Prostate gland (tissue), 2 donors: ENCODE measurements at regions not wholly inside any gene's neighbourhood (a gene's known extent, or its start where the extent isn't known, plus 50 kb on each side); places are given as distances from the start of the nearest gene placed in this dataset.

Experiments
- POLR2A ChIP-seq: fragments of 450-650 bp; IDR thresholded peaks from one replicate; pipeline ENCODE4 v1.6.1; 2016; ENCODE audit warnings: antibody characterized with exemption, mild to moderate bottlenecking
- POLR2AphosphoS5 ChIP-seq: sonication (generic); formaldehyde crosslinking; IDR thresholded peaks from one replicate; pipeline ENCODE4 v1.6.1; 2017; ENCODE audit warnings: antibody characterized with exemption
- TF ChIP-seq, protein P1 (sequence below), 4 experiments: fragments of 200-600 bp in 2 of 4; fragments of 450-650 bp in 2 of 4; sonication (generic) in 2 of 4; IDR thresholded peaks; 1 replicate in 3 of 4; 2 replicates in 1 of 4; pipeline ENCODE4 v1.5.1; 2016 to 2019; ENCODE audit warnings: antibody characterized with exemption in 4 of 4, mild to moderate bottlenecking in 2 of 4, moderate library complexity in 2 of 4

GRCh38 chr1:208544794-208545193 is 300.6 kb upstream of the PLXNA2 start:
- TF ChIP-seq, protein P1, sequence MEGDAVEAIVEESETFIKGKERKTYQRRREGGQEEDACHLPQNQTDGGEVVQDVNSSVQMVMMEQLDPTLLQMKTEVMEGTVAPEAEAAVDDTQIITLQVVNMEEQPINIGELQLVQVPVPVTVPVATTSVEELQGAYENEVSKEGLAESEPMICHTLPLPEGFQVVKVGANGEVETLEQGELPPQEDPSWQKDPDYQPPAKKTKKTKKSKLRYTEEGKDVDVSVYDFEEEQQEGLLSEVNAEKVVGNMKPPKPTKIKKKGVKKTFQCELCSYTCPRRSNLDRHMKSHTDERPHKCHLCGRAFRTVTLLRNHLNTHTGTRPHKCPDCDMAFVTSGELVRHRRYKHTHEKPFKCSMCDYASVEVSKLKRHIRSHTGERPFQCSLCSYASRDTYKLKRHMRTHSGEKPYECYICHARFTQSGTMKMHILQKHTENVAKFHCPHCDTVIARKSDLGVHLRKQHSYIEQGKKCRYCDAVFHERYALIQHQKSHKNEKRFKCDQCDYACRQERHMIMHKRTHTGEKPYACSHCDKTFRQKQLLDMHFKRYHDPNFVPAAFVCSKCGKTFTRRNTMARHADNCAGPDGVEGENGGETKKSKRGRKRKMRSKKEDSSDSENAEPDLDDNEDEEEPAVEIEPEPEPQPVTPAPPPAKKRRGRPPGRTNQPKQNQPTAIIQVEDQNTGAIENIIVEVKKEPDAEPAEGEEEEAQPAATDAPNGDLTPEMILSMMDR (IDR thresholded peaks at IDR 0.05) = no peak
- no peak for TF ChIP-seq POLR2AphosphoS5
- no peak for TF ChIP-seq POLR2A
